GOT3 (cell line): ENCODE measurements at regions not wholly inside any gene's neighbourhood (a gene's known extent, or its start where the extent isn't known, plus 50 kb on each side); places are given as distances from the start of the nearest gene placed in this dataset.
"Not testable (repeated sequence)": the region's sequence is repeated elsewhere in the genome, so short reads cannot be mapped to it uniquely, and the experiment has no call there.

ENCODE experiments used
- DNase-seq: peaks from one replicate; lab custom pipeline; 2025; ENCODE audit warnings: mixed read lengths; lab: John Stamatoyannopoulos, UW

GRCh38 chr15:89028036-89028435, 60.2 kb upstream of the ABHD2 start:
- DNase-seq, result no peak

GRCh38 chr15:89030311-89030710, 57.9 kb upstream of the ABHD2 start:
- no peak for DNase-seq

- not testable (repeated sequence) for DNase-seq
These were observed 56.5 kb upstream of the ABHD2 start for GRCh38 chr15:89031637-89032285.

- no peak for DNase-seq
These were observed 54.0 kb upstream of the ABHD2 start for GRCh38 chr15:89034305-89034704.

GRCh38 chr15:89035150-89035549, 53.1 kb upstream of the ABHD2 start:
- no peak for DNase-seq

- DNase-seq, result no peak
These were observed 52.6 kb upstream of the ABHD2 start for GRCh38 chr15:89035658-89036057.

GRCh38 chr15:89038146-89038545, 50.1 kb upstream of the ABHD2 start:
- DNase-seq, result no peak
